ENCODE measurements at regions not wholly inside any gene's neighbourhood (a gene's known extent, or its start where the extent isn't known, plus 50 kb on each side); places are given as distances from the start of the nearest gene placed in this dataset.

GRCh38 chr1:31507676-31508530 lies 68.4 kb upstream of the TINAGL1 start:
- Histone ChIP-seq H3K36me3 (no peaks in the 10 kb centered on the region), H3K4me1 (no peaks in the 10 kb centered on the region), H3K27ac (no peak overlapping the region), H3K9me3 (no peaks in the 10 kb centered on the region), H3K27me3 (peaks cover 0 to 11% (median 3%) of the 10 kb centered on the region in 3 donors), H3K4me3 (no peak overlapping the region)
- TF ChIP-seq CTCF (IDR thresholded peaks at IDR 0.05) (no peak), POLR2A (IDR thresholded peaks at IDR 0.05) (no peak), EP300 (IDR thresholded peaks at IDR 0.05) (no peak), POLR2AphosphoS5 (IDR thresholded peaks at IDR 0.05) (no peak)
- 82 to 85% methylated on average over 20 of the region's 20 CpGs for WGBS, 2 donors
- no peak for DNase-seq
- intact Hi-C loops (cut with DNase I) = no loop called here

DNA sequence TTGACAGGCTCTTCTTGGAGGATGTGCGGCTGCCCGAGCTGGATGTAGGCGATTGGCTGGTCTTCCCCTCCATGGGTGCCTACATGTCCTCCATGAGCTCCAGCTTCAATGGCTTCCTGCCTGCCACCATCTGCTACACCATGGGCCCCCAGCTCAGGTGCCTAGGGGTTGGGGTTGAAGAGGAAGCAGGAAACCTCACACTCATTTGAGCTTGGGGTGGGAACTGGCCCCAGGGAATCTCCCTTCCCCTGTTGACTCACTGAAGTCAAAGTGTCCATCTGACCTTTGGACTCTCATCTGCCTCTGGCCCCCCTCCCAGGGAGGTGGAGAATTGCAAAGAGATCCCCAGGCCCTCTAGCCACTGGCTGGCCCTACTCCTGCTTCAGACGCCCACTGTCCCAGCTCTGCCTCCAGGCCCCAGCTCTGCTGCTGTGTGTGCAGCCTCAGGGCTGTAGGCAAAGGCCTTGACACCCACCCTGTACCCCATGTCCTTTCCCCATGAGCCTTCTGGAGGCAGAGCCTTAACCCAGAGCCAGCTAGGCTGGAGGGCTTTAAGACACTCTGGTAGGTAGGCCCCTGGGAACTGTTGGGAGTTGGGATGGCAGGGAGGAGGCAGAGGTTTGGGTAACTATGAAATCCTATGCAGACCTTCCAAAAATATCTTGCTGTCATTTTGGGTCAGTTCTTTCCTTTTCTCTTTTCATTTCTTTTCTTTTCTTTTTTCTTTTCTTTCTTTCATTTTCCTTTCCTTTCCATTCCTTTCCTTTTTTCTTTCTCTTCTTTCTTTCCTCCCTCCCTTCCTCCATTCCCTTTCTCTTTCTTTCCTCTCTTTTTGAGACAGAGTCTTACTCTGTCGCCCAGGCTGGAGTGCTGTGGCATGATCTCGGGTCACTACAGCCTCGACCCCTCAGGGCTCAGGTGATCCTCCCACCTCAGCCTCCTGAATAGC lies 66.9 kb upstream of the TINAGL1 start:
- Histone ChIP-seq H3K4me1 (no peaks in the 10 kb centered on the region), H3K27me3 (peaks cover 0 to 4% (median 0%) of the 10 kb centered on the region in 3 donors), H3K9me3 (no peaks in the 10 kb centered on the region), H3K27ac (no peak overlapping the region), H3K4me3 (no peak overlapping the region), H3K36me3 (no peaks in the 10 kb centered on the region)
- intact Hi-C loops (cut with DNase I) = loop anchor here (10.0 kb wide), 1 partner anchor 1975 kb away; no protein-coding TSS in a partner anchor
- WGBS, 2 donors = 78 to 90% methylated on average over 7 of the region's 7 CpGs
- DNase-seq = no peak
- TF ChIP-seq POLR2A (IDR thresholded peaks at IDR 0.05) (no peak), POLR2AphosphoS5 (IDR thresholded peaks at IDR 0.05) (no peak), EP300 (IDR thresholded peaks at IDR 0.05) (no peak), CTCF (IDR thresholded peaks at IDR 0.05) (no peak)

DNA sequence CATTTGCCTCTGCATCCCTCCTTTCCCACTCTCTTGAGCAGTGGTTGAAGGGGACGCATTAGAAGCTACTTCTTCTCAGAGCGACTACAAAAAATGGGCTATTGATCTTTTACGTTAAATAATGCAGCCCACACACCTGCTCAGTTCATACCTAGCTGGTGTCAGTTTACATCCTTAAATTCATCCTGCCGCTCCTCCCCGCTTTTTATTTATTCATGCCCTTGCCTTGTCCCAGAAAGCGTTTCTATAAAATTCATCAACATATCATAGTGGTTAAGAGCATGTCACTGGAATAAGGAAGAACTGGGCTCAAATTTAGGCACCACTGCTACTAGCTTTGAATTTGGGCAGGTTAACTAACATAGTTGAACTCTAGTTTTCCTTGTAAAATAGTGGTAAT lies 66.0 kb upstream of the TINAGL1 start:
- no peak for TF ChIP-seq CTCF (IDR thresholded peaks at IDR 0.05)
- Histone ChIP-seq H3K9me3 (no peaks in the 10 kb centered on the region), H3K4me1 (no peaks in the 10 kb centered on the region), H3K36me3 (no peaks in the 10 kb centered on the region), H3K27me3 (peaks cover 0 to 1% (median 0%) of the 10 kb centered on the region in 3 donors), H3K27ac (no peak overlapping the region), H3K4me3 (no peak overlapping the region)
- no peak for DNase-seq
- intact Hi-C loops (cut with DNase I) = loop anchor here (10.0 kb wide), 1 partner anchor 1974 kb away; no protein-coding TSS in a partner anchor
- WGBS, 2 donors = 66 to 95% methylated on average over 6 of the region's 6 CpGs

GRCh38 chr1:31510853-31511789 lies 65.2 kb upstream of the TINAGL1 start:
- no peak overlapping the region for H3K4me3 ChIP-seq
- H3K9me3 ChIP-seq = no peaks in the 10 kb centered on the region
- WGBS, 2 donors = 57 to 82% methylated on average over 8 of the region's 8 CpGs
- no peak for DNase-seq
- H3K4me1 ChIP-seq = no peaks in the 10 kb centered on the region
- no peak overlapping the region for H3K27ac ChIP-seq
- H3K27me3 ChIP-seq = no peaks in the 10 kb centered on the region
- no peaks in the 10 kb centered on the region for H3K36me3 ChIP-seq
- TF ChIP-seq POLR2AphosphoS5 (IDR thresholded peaks at IDR 0.05) (no peak), POLR2A (IDR thresholded peaks at IDR 0.05) (no peak), EP300 (IDR thresholded peaks at IDR 0.05) (no peak)
- intact Hi-C loops (cut with DNase I) = loop anchor here (10.0 kb wide), 1 partner anchor 1974 kb away; no protein-coding TSS in a partner anchor

Data from sigmoid colon (tissue), 6 donors.